Pulmonary artery endothelial cell (primary cell): ENCODE measurements at regions not wholly inside any gene's neighbourhood (a gene's known extent, or its start where the extent isn't known, plus 50 kb on each side); places are given as distances from the start of the nearest gene placed in this dataset.
"Not testable (repeated sequence)": the region's sequence is repeated elsewhere in the genome, so short reads cannot be mapped to it uniquely, and the experiment has no call there.

Experiments used
- DNase-seq: peaks from one replicate; pipeline ENCODE4 v3.0.0-alpha.2; 2011; ENCODE audit warnings: low read depth, low spot score

DNA sequence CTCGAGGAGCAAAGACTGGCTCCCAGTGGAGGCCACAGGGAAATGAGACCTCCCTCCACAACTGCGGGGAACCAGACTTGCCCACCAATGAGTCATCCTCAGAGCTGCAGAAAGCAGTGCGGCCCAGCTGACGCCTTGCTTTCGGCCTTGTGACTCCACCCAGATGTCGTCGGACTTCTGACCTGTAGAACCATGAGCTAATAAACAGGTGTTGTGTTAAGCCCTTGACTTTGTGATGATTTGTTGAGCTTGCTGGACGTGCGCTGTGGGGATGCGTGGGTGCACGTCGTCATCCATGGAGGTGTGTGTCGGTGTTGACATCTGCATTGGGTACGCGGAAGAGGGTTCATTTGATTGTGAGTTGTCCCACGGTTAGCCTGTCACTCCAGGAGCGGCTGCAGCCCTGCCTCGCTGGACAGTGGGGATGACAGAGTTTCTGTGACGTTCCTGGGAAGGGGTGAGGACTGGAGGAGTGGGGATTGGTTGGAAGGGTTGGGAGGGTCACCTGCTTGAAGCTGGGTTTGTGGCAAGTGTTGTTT, 154.1 kb downstream of the SH3BP4 start:
- DNase-seq = no peak

DNA sequence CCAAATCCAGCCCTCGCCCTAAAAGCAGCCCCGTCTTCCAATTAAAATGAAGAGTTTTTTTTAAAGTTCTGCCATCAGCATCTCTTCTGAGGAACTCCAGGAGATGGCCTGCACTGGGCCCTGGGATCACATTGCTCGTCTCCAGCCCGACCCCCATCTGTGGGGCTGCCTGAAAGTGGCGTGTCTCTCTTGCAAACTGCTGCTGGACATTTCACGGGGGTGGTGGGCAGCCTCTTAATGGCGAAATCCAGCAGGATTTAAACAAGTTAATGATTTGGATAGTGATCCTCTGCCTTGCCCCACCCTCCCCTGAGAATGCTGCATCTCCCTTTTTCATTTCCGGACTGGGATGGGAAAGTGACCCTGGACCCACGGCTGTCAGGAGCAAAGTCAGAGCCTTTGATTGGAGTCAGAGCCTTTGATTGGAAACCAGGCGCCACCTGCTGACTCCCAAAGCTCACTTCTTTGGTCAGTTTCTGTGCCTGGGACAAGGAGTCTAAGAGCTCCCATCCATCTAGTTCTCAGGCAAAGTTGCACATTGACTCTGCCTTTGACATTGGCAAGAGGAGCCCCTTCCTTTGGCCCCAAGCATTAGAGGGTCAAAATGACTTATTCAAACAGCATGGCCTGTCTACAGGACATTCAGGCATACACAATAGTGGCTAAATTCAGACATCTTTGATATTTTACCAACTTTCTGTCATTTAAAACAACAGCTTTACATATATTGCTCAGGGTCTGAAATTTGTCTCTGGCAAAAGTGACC, 155.2 kb downstream of the SH3BP4 start:
- DNase-seq = peak; percentile 15

DNA sequence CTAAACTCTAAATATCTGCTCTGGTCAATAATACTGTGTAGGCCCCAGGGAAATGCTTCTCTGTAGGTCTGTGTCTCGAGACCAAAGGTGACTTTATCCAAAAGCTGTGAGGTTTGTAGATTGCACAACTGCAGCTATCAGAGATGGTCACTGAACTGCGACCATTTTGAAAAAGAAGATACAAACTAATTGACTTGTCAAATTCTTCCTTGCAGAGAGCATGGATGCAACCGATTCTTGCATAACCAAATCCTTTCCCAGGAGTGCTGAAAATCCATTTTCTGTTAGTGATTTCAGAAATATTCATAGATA, 155.8 kb downstream of the SH3BP4 start:
- DNase-seq = no peak

DNA sequence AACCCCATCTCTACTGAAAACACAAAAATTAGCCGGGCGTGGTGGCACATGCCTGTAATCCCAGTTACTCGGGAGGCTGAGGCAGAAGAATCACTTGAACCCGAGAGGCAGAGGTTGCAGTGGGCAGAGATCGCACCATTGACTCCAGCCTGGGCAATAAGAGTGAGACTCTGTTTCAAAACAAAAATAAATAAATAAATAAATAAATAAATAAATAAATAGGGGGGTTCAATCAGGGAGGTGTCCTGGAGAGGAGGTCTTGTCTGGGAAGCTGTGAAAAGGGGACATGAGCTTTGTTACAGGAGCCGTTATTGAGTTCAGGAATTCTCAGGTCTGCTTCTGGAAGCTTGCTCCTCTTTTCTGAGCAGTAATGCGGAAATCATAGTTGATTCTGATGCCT, 157.7 kb downstream of the SH3BP4 start:
- DNase-seq = not testable (repeated sequence)

DNA sequence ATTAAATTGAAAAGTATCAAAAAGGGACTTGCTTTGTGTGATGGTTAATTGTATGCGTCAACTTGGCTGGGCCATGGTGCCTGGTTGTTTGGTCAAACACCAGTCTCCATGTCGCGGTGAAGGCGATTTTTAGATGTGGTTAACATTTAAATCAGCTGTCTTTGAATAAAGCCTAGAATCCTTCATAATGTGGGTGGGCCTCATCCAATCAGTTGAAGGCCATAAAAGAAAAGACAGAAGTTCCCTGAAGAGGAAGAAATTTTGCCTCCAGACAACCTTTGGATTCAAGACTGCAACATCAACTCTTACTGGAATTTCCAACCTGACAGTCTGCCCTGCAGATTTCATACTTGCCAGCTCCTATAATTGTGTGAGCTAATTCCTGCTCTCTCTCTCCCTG, 160.5 kb downstream of the SH3BP4 start:
- DNase-seq = no peak

DNA sequence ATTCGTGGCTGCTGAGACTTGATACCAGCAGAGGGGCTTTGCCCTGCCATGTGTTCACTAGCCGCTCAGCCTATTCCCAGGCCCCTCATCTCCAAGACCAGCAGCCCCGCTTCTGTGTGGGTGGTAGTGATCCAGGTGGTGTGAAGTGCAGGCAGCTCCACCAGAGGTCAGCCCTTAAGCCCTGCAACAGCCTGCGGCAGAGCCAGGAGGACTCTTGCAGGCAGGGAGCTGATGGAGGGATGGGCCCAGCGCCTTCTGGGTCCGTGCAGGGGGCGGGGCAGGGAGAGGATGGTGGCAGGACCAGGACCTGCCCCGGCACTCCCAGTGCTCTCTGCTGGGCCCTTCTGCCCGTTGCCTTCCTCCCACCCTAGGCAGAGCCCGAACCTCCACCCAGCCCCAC, 162.0 kb downstream of the SH3BP4 start:
- no peak for DNase-seq

DNA sequence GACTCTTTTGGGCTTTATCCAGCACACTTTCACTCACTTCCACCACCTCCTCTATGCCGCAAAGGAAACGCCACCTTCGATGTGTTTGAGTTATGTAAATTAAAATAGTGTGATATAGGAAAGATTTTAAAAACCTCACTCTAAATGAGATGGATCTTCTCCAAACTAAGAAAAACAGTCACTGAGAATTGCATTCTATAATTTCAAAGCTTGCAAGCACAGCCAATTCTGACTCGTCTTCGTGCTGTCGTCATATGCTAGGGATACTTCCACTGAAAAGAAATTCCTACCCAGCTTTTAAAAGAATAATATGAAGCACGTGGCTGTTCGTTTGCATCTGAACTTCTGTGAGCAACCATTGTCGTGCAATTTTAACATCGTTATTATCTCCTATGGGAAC, 162.5 kb downstream of the SH3BP4 start:
- DNase-seq = no peak

DNA sequence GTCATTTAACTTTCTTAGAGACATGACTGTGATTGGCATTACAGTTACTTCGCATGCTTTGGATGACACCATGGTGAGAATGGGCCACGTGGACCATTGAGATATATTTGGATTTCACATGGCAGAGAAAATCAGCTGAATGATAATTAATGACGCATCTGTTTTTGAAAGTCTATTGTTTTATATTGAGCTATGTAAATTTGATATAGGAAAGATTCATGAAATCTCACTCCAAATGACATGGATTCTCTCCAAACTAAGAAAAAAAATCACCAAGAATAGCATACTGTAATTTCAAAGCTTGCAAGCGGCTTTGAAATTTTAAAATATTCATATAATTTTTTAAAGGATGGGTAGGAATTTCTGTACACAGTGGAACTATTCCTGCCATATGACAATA, 163.7 kb downstream of the SH3BP4 start:
- DNase-seq = no peak

DNA sequence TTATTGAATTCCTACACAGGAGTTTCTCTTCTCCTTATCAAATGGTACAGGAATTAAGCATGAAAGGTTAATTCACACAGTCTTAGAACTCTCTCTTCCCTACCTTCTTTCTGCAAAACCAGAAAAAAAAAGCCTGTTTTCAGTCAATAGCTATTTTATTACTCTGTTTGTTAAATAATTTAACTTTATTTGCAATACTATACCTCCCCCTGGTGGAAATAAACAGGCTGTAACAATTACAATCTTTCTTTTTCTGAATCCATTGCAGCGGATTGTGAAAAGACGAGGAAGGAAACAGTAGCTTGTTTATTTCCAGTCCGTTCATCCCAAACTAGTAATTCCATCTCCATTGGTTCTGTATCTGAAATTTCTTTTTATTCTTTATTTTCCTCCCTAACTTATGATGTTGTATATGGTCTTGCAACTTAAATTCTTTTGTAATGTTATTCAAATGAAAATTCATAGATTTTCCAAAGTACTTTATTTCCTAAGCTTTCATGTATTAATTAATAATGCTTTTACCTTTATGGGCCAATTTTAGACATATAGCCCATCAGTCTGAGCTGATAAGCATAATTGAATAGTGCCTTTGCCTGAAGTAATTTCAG, 165.2 kb downstream of the SH3BP4 start:
- DNase-seq = no peak

DNA sequence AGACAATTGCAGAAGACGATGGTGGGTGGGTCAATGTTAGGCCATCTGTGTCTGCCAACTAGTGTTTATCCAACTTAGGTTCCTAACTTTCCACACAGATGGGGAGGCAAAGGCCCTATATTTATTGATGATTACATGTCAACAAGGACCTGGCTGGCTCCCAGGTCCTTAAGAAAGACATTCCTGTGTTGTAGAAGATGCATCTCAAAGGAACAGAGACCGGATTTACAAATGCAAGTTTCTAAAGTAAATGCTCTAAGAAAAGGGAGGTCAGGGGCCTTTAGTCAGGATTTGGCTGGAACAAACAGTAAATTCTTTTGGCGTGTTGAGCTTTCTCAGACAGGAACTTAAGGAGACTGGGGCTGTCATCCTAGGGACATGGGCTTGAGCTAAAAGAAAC, 175.0 kb downstream of the SH3BP4 start:
- no peak for DNase-seq

DNA sequence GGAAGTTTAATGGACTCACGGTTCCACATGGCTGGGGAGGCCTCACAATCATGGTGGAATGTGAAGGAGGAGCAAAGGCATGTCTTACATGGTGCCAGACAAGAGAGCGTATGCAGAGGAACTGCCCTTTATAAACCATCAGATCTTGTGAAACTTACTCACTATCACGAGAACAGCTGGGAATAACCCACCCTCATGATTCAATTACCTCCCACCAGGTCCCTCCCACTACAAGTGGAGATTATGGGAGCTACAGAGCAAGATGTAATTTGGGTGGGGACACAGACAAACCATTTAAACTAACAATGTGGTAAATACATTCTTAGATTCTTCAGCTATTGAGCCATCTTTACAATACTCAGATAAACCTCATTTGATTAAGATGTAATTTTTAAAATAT, 176.1 kb downstream of the SH3BP4 start:
- DNase-seq = no peak

DNA sequence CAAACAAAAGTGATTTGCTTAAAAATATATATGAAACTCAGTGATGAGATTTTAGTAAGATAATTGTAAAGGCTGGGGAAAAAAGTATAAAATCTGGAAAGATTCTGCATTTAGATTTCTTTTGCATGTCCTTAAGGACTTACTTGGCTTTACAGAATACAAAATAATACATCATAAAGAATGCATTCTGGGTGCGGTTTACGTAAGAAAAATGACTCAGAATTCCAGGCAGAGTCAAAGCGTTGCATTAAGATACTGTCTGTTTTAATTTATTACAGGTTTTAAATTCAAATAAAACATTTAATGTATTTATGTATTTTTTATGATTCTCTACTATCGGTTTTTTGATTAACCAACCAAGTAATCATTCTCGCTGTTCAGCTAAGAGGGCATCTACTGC, 178.0 kb downstream of the SH3BP4 start:
- DNase-seq = no peak

DNA sequence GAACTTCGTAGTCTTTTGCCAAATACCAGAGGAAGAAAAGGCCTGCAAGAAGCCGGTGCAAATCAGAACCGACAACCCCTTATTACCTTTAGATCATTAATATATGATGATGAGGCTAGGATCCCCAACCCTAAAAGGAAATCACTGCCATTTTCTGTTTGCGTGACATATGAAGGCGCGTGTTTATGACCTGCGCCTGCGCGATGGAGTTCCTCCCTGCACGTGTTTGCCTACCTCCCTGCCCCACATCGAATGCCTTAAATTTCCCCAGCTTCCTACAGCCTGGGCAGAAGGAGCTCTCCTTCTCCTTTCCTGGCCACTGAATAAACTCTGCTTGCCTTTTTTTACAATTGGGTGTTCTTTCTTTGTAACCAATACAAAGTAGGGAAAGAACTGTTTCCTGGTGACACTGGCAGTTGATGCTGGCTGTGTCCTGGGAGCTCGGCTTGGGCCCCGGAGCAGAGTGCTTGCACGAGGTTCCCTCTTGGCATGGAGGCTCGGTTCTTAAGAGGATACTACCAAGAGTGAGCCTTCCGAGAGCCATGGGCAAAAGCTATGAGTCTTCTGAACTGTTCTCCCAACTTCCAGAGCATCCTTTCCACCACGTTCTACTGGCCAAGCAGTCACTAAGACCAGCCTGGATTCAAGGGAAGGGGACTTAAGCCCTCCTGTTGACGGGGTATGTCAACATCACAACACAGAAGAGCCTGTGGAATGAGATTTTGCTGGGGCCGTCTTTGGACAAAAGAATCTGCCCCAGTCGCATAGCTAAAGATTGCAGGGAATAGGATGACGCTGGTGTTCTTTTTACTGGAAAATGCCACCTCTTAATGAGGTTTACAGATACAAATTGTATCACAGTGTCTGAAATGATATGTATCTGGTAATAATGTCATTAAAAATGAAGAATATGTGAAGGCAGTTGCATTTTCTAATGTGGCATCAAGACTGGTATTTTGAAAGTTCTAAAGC, 179.8 kb downstream of the SH3BP4 start:
- no peak for DNase-seq

DNA sequence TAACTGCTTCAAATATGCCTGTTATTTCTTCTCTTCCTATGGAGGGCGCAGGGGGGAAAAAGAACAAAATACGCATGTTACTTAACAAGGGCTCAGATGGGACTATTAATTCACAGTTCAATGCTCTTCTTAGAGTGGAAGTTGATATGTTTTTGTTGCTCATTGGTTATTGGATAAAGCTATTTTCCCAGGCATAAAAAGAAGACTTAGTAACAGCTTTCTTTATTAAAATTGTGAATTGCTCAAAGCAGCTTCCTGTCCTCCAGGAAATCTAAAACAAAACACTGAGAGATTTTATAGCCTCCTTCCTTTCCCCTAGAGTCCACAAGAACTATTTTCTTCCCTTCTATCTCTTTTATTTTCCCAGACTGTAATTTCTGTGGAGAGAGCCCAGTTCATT, 180.8 kb downstream of the SH3BP4 start:
- DNase-seq = no peak

DNA sequence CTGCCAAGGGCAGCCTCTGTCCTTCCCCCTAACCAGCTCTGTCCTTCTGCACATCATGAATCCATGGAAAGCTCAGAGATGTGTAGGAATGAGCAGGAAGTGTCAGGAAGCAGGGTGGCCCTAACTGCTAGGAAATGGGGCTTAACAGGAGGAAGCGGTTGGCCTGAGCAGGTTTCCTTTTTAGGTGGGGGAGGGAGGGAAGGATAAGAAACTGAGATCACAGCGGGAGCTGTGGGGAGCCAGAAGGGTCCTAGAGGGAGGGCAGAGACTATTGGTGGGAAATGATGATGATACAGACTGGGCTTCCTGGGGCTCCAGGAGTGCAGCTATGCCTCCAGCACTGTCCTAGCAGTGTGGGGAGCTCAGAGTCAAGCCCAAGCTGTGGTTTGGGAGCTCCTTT, 182.0 kb downstream of the SH3BP4 start:
- no peak for DNase-seq

DNA sequence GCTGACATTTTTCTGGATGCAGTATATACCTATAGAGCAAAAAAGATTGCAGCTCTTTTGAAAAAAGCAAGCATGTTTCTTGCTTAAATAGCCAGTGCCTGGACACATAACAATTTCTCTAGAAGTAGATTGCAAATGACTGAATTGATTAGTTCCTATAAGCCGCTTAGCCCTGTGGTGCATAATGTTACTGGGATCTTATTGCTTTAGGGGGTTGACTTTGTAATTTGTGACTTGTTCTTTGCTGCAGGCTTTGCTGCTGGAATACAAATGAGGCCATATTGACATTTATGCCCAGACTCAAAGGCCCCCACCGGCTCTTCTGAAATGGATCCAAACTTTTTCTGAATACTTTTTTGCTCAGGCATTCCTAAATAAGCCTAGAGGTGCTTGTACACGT, 182.6 kb downstream of the SH3BP4 start:
- DNase-seq = no peak

DNA sequence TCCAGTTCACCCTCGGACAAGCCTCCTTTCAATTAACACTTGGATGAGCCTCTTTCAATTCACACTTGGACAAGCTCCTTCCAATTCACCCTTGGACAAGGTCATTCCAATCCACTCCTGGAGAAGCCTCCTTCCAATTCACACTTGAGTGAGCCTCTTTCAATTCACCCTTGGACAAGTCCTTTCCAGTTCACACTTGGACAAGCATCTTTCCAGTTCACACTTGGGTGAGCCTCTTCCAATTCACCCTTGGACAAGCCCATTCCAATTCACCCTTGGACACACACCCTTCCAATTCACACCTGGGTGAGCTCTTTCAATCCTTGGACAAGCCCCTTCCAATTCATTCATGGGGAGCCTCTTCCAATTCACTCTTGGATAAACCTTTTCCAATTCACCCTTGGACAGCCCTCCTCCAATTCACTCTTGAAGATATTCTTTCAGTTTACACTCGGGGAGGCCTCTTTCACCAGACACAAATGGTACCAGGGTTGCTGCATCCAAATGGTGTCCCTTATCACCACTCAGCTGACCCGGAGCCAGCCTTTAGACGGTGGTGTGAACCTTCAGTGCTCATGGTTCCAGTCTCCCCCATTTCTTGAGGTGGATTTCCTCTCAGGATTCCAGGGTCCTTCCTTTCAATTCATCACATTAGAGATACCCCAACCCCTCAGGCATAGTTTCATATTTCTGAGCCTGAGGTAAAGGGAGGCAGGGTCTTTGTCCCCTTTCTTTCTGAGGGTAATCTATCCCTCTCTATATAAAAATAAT, 183.6 kb downstream of the SH3BP4 start:
- no peak for DNase-seq

DNA sequence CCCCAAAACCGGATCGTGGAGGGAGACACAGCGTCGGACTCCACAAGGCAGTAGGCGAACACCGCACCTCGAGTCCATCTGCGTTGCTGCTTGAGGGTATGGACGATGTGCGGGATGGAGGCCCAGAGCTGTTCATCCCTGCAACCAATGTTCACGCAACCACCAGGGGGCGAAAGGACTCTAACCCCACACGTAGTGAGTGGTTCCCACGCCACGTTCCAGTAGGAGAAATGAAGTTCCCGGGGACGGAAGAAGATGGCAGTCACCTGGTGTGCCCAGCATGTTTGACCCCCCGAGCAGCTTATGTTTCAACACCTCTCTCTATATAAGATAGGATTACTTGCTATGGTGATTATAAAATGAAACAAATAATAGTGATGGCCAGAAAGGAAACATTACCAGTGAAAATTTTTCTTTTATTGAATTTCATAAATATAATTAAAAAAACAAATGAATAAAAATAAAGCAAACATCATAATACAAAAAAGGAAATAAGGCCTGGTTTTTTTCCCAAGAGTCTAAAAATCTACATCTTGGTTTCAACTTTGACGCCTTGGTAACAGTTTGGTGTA, 184.3 kb downstream of the SH3BP4 start:
- DNase-seq = peak; percentile 22

DNA sequence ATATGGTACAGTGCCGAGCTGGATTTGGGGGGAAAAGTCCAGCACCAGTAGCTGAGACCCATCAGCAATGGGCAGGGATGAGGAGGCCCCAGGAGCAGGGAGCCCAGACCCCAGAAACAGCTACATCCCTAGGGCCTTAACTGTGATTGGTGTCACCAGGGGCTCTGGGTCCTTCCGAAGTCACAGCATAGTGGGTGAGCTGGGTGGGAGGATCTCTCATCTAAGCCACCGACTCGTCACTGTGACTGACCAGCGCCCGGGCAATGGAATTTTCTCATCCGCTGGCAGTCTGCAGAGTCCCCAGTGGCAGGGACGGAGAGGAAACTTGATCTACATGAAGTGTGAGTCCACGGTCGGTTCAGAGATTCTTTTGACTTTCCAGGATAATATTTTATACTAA, 186.5 kb downstream of the SH3BP4 start:
- DNase-seq = no peak

DNA sequence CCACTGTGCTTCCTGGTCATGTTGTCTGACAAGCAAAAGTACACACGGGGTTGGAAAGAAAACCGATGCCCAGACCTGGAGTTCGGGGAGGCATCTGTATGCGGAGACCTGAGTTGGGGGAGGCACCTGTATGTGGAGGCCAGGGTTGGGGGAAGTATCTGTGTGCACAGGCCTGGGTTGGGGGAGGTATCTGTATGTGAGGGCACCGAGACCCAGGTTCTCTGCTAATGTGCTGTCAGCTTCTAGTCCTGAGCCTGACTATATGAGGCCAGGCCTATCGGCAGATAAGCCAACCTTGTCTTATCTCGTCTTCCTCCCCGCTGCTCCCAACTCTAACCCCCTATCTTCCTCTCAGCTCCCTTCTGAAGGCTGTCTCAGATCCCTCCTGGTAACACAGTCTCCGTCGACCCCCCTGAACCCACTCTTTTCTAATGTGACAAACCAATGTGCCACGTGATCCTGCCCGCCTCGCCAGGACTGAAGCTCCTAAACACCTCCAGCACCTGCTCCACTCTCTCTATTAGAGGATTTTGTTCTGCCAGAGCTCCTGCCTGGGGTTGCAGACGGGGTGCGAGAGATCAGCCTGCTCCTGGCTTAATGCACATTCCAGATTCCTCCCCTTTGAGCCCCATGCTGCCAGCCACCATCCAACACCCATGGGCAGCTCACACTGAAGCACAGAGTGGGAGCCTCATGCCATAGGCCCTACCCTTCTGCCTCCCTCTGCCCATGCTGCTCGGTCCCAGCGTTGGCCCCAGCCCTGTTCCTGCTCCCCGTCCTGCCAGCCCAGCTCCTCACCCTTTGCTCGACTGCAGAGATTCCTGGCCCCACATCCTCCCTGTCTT, 188.4 kb downstream of the SH3BP4 start:
- no peak for DNase-seq
